Retinal pigment epithelial cell (primary cell): ENCODE measurements at regions not wholly inside any gene's neighbourhood (a gene's known extent, or its start where the extent isn't known, plus 50 kb on each side); places are given as distances from the start of the nearest gene placed in this dataset.

Experiments used
- DNase-seq: peaks from one replicate; pipeline ENCODE4 v3.0.0-alpha.2; 2010; ENCODE audit warnings: low read depth
- H3K4me3 ChIP-seq: 2 replicates; pipeline ENCODE4 v1.5.1; 2011; ENCODE audit warnings: mild to moderate bottlenecking, low read length, control low read depth, moderate library complexity
- CTCF ChIP-seq: conservative IDR thresholded peaks from 2 replicates; pipeline ENCODE4 v1.5.1; 2011; ENCODE audit warnings: low read depth, low read length, control low read depth, inconsistent platforms

GRCh38 chr2:16608661-16609643, 56.7 kb downstream of the CYRIA start:
- peak overlapping the region; percentile 69 for H3K4me3 ChIP-seq
- peak; percentile 99 for TF ChIP-seq CTCF
- no peak for DNase-seq

GRCh38 chr2:16607301-16607700, 58.3 kb downstream of the CYRIA start:
- DNase-seq, result no peak
- H3K4me3 ChIP-seq, result no peak overlapping the region

GRCh38 chr2:16604236-16604635, 61.4 kb downstream of the CYRIA start:
- H3K4me3 ChIP-seq, result no peak overlapping the region
- DNase-seq, result no peak
- no peak for TF ChIP-seq CTCF

More at GRCh38 chr2:16607301-16607700, 58.3 kb downstream of the CYRIA start:
- no peak for TF ChIP-seq CTCF

GRCh38 chr2:16591370-16591933, 74.2 kb downstream of the CYRIA start:
- TF ChIP-seq CTCF, result no peak
- DNase-seq, result no peak
- no peak overlapping the region for H3K4me3 ChIP-seq

- no peak overlapping the region for H3K4me3 ChIP-seq
- no peak for DNase-seq
- TF ChIP-seq CTCF, result no peak
Observed at GRCh38 chr2:16589465-16589864, 76.2 kb downstream of the CYRIA start.

- no peak for TF ChIP-seq CTCF
- DNase-seq, result peak; percentile 56
Observed at GRCh38 chr2:16588565-16588964, 77.1 kb downstream of the CYRIA start.

More at GRCh38 chr2:16588565-16588964, 77.1 kb downstream of the CYRIA start:
- no peak overlapping the region for H3K4me3 ChIP-seq
